KOPT-K1 (cell line): ENCODE measurements at regions not wholly inside any gene's neighbourhood (a gene's known extent, or its start where the extent isn't known, plus 50 kb on each side); places are given as distances from the start of the nearest gene placed in this dataset.

Experiments
- H3K27ac ChIP-seq: fragments of 200-600 bp; sonication (generic); 2 replicates; pipeline ENCODE4 v1.5.1; 2016; ENCODE audit warnings: antibody characterized with exemption, mild to moderate bottlenecking, low read depth, low read length; ENCODE audit not compliant: poor library complexity, severe bottlenecking
- H3K36me3 ChIP-seq: fragments of 200-600 bp; sonication (generic); 2 replicates; pipeline ENCODE4 v1.5.1; 2017; ENCODE audit warnings: antibody characterized with exemption, mild to moderate bottlenecking, low read length, moderate library complexity; ENCODE audit not compliant: insufficient read depth
- H3K9me3 ChIP-seq: fragments of 200-600 bp; sonication (generic); 2 replicates; pipeline ENCODE4 v1.5.1; 2017; ENCODE audit warnings: antibody characterized with exemption, low read length, mild to moderate bottlenecking; ENCODE audit not compliant: insufficient read depth, poor library complexity, severe bottlenecking

DNA sequence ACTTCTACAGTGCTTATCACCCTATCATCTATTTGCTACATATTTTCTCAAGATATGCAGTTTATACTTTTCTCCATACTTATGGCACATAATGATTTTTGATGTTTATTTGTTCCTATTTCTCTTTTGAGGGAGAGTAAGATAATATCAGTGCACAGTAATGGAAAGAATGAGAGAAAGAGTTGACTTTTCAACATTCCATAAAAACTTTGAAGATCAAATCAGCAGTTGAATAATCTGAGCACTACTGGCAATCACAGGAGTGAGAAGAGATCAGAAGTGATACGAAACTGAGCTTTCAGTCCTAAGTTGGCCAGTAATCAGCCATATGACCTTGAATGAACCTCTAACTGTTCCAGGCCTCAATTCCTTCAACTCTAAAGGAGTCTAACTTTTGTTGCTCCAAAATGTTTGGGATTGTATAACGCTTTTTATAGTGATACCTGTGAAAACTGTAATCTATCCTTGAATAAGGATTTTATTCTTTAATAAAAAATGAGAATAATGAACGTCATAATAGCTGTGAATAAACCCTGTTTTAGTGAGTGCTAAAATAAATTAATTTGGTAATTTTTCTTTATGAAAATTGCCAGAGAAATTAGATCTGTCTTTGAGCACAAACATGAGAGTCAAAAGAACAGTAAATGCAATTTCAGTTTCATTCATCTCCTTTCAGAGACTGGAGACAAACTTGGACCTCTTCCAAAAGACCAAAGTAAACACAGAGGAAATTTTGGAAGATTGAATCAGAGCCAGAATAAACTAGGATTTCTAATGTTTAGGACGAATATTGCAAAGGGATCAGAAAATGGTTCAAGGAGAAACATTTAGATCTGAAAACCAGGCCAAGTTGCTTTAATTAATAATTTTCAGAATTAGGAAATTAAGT lies 309.9 kb downstream of the ADGRL2 start:
- Histone ChIP-seq H3K36me3 (no peaks in the 10 kb centered on the region), H3K27ac (no peak overlapping the region), H3K9me3 (no peaks in the 10 kb centered on the region)

DNA sequence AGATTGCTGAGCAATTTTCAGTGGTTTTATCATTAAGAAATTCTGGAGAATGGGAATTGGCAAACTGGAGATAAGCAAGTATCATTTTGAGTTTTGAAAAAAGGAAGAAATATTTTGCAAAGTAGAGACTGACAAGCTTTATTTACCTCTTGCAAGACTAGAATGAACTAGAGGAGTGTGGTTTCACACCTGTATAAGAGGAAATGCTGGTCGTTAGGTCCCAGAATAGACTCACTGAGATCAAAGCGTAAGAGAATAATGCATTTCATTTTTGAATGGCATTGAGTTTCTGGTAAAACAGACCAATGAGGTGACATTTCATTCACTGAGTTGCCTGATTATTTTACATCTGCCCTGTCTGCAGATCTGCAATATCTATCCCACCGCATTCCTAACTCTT lies 308.1 kb downstream of the ADGRL2 start:
- Histone ChIP-seq H3K9me3 (no peaks in the 10 kb centered on the region), H3K36me3 (no peaks in the 10 kb centered on the region), H3K27ac (no peak overlapping the region)

DNA sequence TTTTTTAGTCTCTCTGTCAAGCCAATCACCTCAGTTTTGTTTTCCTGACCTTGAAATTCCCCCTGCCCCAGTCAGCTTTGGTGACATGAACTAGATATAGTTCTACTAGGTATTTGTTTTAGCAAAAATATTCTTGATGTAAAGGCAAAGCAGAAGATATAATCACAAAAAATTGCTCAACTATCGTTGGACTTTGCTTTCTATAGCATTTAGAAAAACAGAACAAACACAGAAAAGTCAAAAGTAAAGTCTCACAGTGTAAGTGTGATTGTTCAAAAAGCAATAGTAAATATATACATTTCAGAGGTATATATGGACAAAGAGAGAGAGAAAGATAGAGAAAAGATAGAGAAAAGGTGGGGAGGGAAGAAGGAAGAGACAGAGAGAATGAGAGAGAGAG lies 305.9 kb downstream of the ADGRL2 start:
- H3K36me3 ChIP-seq, result no peaks in the 10 kb centered on the region
- H3K9me3 ChIP-seq, result peaks cover 4% of the 10 kb centered on the region
- no peak overlapping the region for H3K27ac ChIP-seq

DNA sequence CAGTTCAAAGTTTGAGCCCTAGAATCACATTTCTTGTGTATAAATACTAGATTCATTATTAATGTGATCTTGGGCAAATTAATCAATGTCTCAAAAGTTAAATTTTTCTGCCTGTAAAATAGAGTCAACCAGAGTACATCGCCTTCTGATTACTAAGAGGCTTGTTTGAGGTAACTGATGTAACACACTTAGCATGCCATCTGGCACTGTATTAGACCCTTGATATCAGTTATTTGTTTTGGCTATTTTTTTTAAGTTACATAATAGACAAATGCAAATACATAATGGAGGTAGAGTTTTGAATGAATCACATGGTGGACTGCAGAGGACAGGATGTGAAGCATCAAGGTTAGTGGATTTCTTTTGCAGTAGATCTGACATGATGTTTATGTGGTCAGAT lies 298.4 kb downstream of the ADGRL2 start:
- Histone ChIP-seq H3K27ac (no peak overlapping the region), H3K9me3 (peaks cover 4% of the 10 kb centered on the region), H3K36me3 (no peaks in the 10 kb centered on the region)

DNA sequence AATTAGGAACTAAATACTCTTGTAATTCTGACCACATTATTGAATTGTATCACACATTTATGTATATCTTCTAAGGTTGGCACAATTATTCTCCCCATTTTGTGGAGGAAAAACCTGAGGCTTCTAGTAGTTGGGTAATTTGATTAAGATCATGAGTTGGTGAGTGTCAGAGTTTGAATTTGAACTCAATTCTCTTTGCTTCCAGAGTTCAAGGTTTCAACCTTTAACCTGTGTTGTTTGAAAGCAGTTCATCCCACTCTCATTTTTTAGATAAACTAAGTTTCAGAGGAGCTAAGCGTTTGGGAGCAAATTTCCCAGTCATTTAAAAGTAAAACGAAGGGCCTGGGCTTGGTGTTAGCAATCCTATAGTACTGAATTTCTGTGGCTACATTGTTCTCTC lies 293.4 kb downstream of the ADGRL2 start:
- no peak overlapping the region for H3K27ac ChIP-seq
- H3K36me3 ChIP-seq, result no peaks in the 10 kb centered on the region
- H3K9me3 ChIP-seq, result no peaks in the 10 kb centered on the region

DNA sequence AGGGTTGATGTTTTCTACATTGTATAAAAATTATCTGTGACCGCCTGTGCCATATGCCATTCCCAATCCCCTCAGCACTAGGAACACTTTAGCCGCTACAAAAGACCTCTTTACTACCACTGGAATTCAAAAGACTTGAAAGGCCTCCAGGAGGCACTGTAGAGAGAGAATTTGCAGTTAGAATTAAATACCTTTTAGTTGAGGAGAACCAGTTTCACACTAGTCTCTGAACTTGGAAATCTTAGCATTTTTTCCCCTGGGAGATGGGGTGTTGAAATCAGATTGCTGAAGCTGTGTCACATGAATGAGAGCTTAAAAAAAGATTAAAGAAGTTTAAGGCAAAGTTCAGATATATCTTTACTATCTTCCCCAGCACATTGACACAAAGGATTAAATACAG lies 291.0 kb downstream of the ADGRL2 start:
- no peaks in the 10 kb centered on the region for H3K36me3 ChIP-seq
- H3K27ac ChIP-seq, result no peak overlapping the region
- no peaks in the 10 kb centered on the region for H3K9me3 ChIP-seq

DNA sequence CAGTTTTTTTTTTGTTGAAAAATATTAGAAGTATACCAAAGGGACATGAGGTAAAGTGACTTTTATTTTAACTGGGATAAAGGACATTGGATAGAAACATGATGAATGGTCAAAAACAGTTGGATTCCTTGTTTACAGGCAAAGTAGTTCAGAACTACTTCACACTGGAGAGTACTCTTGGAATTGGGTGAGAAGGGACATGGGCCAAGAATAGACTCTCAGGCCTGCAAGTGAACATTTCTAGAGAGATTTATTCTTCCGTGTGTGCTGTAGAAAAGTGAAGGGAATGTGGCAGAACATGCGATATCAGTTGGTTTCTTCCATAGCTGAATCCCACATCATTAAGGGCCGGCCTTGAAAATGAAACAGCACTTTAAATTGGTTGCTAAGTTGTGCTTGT lies 290.5 kb downstream of the ADGRL2 start:
- no peaks in the 10 kb centered on the region for H3K9me3 ChIP-seq

DNA sequence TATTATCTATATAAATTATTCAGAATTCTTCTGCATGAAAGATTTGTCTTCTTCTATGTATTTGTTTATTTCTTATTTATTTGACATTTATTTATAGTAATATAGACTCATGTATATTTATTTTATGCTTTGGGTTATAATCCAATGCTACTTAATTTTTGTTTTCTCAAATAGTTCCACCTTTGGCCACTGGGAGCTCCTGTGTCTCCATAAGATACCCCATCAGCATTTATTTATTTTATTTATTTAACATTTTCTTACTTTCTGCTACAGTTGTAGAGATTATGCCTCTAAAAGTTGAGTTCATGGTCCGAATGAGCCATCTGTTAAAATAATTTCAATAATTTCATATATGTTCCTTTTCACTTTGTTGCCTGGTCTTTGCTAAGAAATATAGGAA lies 289.4 kb downstream of the ADGRL2 start:
- no peaks in the 10 kb centered on the region for H3K9me3 ChIP-seq
- no peaks in the 10 kb centered on the region for H3K36me3 ChIP-seq
- H3K27ac ChIP-seq, result no peak overlapping the region

More for the DNA sequence above, 290.5 kb downstream of the ADGRL2 start:
- Histone ChIP-seq H3K27ac (no peak overlapping the region), H3K36me3 (no peaks in the 10 kb centered on the region)

DNA sequence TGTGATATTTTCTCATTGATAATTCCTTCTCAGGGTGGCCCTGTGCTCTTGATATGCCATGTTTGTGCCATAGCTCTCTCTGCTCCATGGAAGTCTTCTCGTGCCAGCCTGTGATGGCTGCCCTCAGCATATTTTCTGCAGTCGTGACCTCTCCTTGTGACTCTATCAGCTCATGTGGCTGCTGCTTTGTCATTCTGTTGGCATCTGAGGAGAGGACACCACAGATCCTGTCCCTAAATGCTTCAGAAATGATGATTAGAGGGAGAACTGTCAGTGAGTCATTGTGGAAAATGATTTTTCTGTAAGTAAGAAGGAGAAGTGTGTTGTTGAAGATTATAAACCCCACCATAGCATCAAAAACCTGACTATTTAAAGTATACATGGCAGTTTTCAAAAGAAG lies 286.0 kb downstream of the ADGRL2 start:
- Histone ChIP-seq H3K9me3 (no peaks in the 10 kb centered on the region), H3K27ac (no peak overlapping the region), H3K36me3 (no peaks in the 10 kb centered on the region)

DNA sequence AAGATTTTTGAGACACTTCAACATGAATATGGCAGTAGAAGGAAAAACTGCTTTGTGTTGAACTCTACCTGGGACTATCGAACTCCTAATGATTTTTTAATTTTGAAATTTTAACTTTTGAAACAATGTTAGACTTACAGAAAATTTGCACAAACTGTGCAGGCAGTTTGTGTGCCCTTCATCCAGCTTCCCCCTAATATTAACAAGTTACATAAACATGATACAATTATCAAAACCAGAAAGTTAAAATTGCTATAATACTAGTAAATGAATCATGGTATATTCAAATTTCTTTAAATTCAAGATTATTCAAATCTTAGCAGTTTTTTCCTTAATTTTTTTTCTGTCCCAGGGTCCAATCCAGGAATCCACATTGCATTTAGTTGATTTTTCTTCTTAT lies 278.9 kb downstream of the ADGRL2 start:
- H3K27ac ChIP-seq, result no peak overlapping the region
- H3K9me3 ChIP-seq, result no peaks in the 10 kb centered on the region
- no peaks in the 10 kb centered on the region for H3K36me3 ChIP-seq

DNA sequence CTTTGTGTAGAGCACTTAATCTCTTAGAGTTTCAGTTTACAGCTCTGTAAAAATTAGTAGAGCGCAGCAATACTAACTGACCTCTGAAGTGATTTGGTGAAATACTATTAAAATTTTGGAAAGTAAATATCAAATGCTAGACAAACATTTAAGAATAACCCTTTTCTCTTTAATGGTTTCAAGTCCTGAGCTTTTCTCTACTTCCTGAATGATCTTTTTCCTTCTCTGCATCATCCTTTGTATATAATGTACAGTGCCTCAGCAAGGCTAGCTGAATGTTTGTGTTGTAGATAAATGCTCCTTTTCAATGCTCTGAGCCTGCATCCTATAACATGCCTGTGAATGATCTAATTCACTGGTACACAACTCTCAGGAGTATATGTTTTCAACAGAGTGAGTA lies 272.9 kb downstream of the ADGRL2 start:
- no peaks in the 10 kb centered on the region for H3K9me3 ChIP-seq
- no peaks in the 10 kb centered on the region for H3K36me3 ChIP-seq
- H3K27ac ChIP-seq, result no peak overlapping the region

DNA sequence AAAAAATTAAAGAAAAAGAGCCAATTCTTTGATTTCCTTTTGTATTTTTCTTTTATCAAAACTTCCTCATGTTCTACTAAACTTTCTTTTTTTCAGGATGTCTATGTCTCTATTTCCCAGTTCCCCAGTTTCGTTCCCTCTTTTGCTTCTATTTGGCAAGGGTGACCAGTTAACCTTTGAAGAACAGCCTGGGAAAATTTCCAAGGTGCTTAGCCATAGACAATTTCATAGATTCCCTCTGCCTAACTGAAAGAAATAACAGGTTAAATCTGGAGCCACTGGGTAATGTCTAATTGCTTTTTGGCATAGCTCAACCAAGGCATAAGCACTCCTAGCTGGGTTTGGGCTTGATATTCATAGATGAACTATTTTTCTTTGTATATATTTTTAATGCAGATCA lies 272.3 kb downstream of the ADGRL2 start:
- Histone ChIP-seq H3K27ac (no peak overlapping the region), H3K36me3 (no peaks in the 10 kb centered on the region), H3K9me3 (no peaks in the 10 kb centered on the region)

DNA sequence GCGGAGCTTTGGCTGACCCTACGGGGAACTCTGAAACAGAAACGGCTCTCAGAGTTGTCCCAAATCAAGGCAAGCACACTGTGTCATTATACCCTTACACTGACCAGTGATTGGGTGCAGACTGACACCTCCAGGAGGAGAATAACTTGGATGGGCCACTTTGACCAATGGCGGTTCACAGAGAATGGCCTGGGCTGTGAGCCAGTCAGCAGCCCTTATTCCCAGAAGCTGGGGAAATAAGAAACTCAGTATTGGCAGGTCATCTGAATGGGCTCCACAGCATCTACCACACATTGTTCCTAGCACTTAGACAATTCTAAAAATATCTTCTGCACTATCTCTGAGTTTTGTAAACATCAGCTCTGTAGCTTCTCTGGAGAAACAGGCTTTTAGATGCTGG lies 265.2 kb downstream of the ADGRL2 start:
- Histone ChIP-seq H3K36me3 (no peaks in the 10 kb centered on the region), H3K9me3 (no peaks in the 10 kb centered on the region)

DNA sequence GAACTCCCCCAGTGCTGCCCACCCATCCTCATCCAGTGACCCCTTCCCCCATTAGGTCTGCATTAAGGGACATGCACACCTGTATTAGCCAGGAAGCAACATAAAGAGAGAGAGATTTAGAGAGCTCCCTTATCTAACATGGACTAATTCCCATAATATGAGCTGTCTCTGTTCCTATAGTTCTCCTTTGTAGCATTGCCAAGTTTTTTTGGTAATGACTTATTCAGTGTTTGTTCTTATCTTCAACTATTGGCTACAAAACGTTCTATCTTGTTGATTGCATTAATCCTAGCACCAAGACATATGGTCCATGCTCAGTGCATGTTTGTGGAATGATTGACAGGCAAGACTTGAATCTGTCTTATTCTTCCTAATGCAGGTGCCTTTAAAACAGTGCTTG lies 264.0 kb downstream of the ADGRL2 start:
- Histone ChIP-seq H3K27ac (no peak overlapping the region), H3K9me3 (no peaks in the 10 kb centered on the region), H3K36me3 (no peaks in the 10 kb centered on the region)

More for the DNA sequence above, 265.2 kb downstream of the ADGRL2 start:
- H3K27ac ChIP-seq, result no peak overlapping the region

DNA sequence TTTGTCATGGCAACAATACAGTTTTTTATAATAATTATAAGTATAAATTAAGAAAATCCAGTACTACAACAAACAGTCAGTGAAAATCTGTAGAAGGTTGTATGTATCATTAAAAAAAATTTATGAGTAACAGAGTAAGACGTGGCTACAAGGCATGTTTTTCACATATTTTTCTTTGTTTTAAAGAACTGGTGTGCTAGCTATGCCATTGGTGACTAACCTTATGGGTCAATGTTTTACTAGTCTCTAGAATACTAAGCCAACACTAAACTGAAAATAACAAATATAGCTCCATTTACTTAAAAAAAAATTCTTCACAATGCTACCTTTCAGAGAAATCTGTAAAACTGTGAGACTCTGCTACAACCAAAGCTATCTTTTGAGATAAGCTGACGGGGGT lies 261.5 kb downstream of the ADGRL2 start:
- H3K9me3 ChIP-seq, result no peaks in the 10 kb centered on the region

DNA sequence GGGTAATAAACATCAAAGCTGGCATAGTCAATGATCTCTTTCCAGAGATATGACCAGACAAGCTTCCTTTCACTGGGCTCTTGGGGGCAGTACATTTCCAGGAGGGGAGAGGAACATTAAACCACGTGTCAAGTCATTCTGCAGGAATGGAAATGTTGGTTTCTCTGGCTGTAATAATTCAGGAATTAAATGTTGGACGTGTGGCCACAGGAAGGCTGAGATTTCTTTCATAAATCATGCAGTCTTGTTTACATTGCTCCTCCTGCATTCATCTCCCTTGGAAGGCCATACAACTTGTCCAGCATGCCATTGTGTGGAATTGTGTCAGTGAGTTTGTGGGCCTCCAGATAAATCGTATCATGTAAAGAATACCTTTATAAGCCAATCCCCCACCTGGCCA lies 259.2 kb downstream of the ADGRL2 start:
- Histone ChIP-seq H3K27ac (no peak overlapping the region), H3K9me3 (no peaks in the 10 kb centered on the region), H3K36me3 (no peaks in the 10 kb centered on the region)

More for the DNA sequence above, 261.5 kb downstream of the ADGRL2 start:
- H3K36me3 ChIP-seq, result no peaks in the 10 kb centered on the region
- H3K27ac ChIP-seq, result no peak overlapping the region
